ENCODE measurements at regions not wholly inside any gene's neighbourhood (a gene's known extent, or its start where the extent isn't known, plus 50 kb on each side); places are given as distances from the start of the nearest gene placed in this dataset.
A peak's percentile ranks its signal among the peaks of the same experiment; 100 is the strongest.

DNA sequence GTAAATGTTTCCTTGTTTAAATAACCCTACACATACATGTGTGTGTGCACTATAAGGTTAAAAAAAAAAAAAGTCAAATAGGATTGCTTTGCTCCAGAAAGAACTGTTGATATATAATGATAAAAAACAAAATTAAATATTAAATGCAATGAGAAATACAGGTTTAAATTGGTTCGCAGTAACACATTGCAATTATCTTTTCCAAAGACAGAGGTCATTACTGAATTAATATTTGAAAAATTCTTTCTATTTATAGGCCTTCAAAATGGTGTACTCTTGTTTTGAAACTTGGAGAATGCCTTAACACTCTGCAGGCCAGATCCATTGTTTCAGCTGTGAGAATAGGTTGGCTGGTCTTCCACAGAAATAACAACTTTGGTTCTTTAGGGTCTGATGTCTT is 319.0 kb upstream of the NUDT12 start:
- ATAC-seq, result no peak
- TF ChIP-seq OSR1 (CRISPR knock-in tag; IDR thresholded peaks at IDR 0.05), result no peak
- no peak for TF ChIP-seq ISL1 (CRISPR knock-in tag; IDR thresholded peaks at IDR 0.05)
- no peak for TF ChIP-seq CSDC2 (CRISPR knock-in tag; IDR thresholded peaks at IDR 0.05)
- TF ChIP-seq, protein P1, sequence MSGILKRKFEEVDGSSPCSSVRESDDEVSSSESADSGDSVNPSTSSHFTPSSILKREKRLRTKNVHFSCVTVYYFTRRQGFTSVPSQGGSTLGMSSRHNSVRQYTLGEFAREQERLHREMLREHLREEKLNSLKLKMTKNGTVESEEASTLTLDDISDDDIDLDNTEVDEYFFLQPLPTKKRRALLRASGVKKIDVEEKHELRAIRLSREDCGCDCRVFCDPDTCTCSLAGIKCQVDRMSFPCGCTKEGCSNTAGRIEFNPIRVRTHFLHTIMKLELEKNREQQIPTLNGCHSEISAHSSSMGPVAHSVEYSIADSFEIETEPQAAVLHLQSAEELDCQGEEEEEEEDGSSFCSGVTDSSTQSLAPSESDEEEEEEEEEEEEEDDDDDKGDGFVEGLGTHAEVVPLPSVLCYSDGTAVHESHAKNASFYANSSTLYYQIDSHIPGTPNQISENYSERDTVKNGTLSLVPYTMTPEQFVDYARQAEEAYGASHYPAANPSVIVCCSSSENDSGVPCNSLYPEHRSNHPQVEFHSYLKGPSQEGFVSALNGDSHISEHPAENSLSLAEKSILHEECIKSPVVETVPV (CRISPR knock-in tag; IDR thresholded peaks at IDR 0.05), result no peak
- TF ChIP-seq, protein P2, sequence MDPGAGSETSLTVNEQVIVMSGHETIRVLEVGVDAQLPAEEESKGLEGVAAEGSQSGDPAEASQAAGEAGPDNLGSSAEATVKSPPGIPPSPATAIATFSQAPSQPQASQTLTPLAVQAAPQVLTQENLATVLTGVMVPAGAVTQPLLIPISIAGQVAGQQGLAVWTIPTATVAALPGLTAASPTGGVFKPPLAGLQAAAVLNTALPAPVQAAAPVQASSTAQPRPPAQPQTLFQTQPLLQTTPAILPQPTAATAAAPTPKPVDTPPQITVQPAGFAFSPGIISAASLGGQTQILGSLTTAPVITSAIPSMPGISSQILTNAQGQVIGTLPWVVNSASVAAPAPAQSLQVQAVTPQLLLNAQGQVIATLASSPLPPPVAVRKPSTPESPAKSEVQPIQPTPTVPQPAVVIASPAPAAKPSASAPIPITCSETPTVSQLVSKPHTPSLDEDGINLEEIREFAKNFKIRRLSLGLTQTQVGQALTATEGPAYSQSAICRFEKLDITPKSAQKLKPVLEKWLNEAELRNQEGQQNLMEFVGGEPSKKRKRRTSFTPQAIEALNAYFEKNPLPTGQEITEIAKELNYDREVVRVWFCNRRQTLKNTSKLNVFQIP (CRISPR knock-in tag; IDR thresholded peaks at IDR 0.05; ENCODE audit: borderline replicate concordance, low read depth), result no peak
- TF ChIP-seq, protein P3, sequence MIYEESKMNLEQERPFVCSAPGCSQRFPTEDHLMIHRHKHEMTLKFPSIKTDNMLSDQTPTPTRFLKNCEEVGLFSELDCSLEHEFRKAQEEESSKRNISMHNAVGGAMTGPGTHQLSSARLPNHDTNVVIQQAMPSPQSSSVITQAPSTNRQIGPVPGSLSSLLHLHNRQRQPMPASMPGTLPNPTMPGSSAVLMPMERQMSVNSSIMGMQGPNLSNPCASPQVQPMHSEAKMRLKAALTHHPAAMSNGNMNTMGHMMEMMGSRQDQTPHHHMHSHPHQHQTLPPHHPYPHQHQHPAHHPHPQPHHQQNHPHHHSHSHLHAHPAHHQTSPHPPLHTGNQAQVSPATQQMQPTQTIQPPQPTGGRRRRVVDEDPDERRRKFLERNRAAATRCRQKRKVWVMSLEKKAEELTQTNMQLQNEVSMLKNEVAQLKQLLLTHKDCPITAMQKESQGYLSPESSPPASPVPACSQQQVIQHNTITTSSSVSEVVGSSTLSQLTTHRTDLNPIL (CRISPR knock-in tag; IDR thresholded peaks at IDR 0.05; ENCODE audit: low read depth), result no peak
- TF ChIP-seq ESRRG (CRISPR knock-in tag; IDR thresholded peaks at IDR 0.05), result no peak
- no peak for TF ChIP-seq TCF4 (CRISPR knock-in tag; IDR thresholded peaks at IDR 0.05; ENCODE audit: borderline replicate concordance)
- no peak for TF ChIP-seq BACH2 (CRISPR knock-in tag; IDR thresholded peaks at IDR 0.05; ENCODE audit: borderline replicate concordance)
- TF ChIP-seq ZNF70 (CRISPR knock-in tag; IDR thresholded peaks at IDR 0.05), result no peak
- TF ChIP-seq ZFP3 (CRISPR knock-in tag; IDR thresholded peaks at IDR 0.05), result no peak
- no peak for TF ChIP-seq ZNF8 (CRISPR knock-in tag; IDR thresholded peaks at IDR 0.05)

- ATAC-seq, result peak; percentile 80
- peak; percentile 51; the same call in 1 of the 2 replicates for TF ChIP-seq TSHZ2 (CRISPR knock-in tag; IDR thresholded peaks at IDR 0.05)
- TF ChIP-seq ISL1 (CRISPR knock-in tag; IDR thresholded peaks at IDR 0.05), result peak; percentile 81
- no peak for TF ChIP-seq ARNTL (CRISPR knock-in tag; IDR thresholded peaks at IDR 0.05; ENCODE audit: borderline replicate concordance, low read depth)
Measured at GRCh38 chr5:103867857-103868598, 305.4 kb upstream of the NUDT12 start.

- no peak for ATAC-seq
- TF ChIP-seq TSHZ2 (CRISPR knock-in tag; IDR thresholded peaks at IDR 0.05), result no peak
- TF ChIP-seq, protein P1 (CRISPR knock-in tag; IDR thresholded peaks at IDR 0.05), result no peak
- TF ChIP-seq ZC3H10 (CRISPR knock-in tag; IDR thresholded peaks at IDR 0.05), result no peak
- TF ChIP-seq ZFP30 (CRISPR knock-in tag; IDR thresholded peaks at IDR 0.05), result no peak
- TF ChIP-seq GLIS3 (CRISPR knock-in tag; IDR thresholded peaks at IDR 0.05), result no peak
- no peak for TF ChIP-seq ZFP3 (CRISPR knock-in tag; IDR thresholded peaks at IDR 0.05)
- TF ChIP-seq, protein P2 (CRISPR knock-in tag; IDR thresholded peaks at IDR 0.05; ENCODE audit: borderline replicate concordance, low read depth), result no peak
- no peak for TF ChIP-seq OSR1 (CRISPR knock-in tag; IDR thresholded peaks at IDR 0.05)
- TF ChIP-seq ARNTL (CRISPR knock-in tag; IDR thresholded peaks at IDR 0.05; ENCODE audit: borderline replicate concordance, low read depth), result no peak
- TF ChIP-seq SNAI2 (CRISPR knock-in tag; IDR thresholded peaks at IDR 0.05), result no peak
- TF ChIP-seq ESRRG (CRISPR knock-in tag; IDR thresholded peaks at IDR 0.05), result no peak
- TF ChIP-seq TCF4 (CRISPR knock-in tag; IDR thresholded peaks at IDR 0.05; ENCODE audit: borderline replicate concordance), result no peak
- no peak for TF ChIP-seq PATZ1 (CRISPR knock-in tag; IDR thresholded peaks at IDR 0.05; ENCODE audit: borderline replicate concordance)
Measured at GRCh38 chr5:103866169-103866568, 303.6 kb upstream of the NUDT12 start.
